Left lobe of liver (tissue), 2 donors: ENCODE measurements at regions not wholly inside any gene's neighbourhood (a gene's known extent, or its start where the extent isn't known, plus 50 kb on each side); places are given as distances from the start of the nearest gene placed in this dataset.

ENCODE experiments used
- ATAC-seq: fragments of 200-7000 bp; cut with Tn5 transposase; one replicate; pipeline ENCODE4 v1.9.1; 2020; ENCODE audit warnings: mild to moderate bottlenecking, moderate library complexity
- DNase-seq: peaks from one replicate; pipeline ENCODE4 v3.0.0-alpha.2; 2020; ENCODE audit warnings: low spot score
- donor health status: DM: no; HTN: no; CAD: no; lungs with moderate emphysema.
- donor health status: DM: no; HTN: yes; CAD: no.

DNA sequence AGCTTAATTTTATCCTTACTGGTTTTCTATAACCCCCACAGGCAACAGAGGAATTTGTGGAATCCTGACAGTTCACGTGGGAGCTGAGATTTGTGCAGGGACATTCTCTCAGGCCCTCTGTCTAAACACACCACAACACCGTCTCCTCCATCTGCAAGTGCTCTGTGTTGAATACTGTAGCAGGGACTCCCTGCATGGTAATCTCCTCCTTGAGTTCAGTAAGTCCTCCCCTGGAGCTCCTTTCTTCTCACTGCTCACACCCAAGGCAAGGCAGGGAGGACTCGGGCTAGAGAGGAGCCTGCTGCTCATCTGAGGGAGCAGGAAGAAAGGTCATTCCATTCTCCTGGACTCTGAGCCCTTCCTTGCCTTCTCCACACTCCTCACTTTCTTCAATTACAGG is 348.2 kb downstream of the KCTD12 start:
- DNase-seq (no peak), ATAC-seq (no peak)

DNA sequence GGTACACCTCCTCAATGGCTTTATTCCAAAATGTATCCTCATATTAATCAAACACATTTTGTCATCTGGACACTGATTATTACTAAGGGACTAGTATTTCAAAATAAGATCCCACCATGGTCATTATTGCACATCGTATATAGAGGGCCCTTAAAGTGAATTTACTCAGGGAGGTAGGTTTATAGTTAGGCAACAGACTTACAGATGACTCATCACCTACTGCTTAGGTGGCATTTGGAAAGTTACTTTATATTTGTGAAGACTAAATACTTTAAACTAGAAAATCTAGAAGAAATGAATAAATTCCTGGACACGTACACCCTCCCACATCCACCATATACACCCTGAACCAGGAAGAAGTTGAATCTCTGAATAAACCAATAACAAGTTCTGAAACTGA is 353.0 kb downstream of the KCTD12 start:
- no peak for DNase-seq
- no peak for ATAC-seq

DNA sequence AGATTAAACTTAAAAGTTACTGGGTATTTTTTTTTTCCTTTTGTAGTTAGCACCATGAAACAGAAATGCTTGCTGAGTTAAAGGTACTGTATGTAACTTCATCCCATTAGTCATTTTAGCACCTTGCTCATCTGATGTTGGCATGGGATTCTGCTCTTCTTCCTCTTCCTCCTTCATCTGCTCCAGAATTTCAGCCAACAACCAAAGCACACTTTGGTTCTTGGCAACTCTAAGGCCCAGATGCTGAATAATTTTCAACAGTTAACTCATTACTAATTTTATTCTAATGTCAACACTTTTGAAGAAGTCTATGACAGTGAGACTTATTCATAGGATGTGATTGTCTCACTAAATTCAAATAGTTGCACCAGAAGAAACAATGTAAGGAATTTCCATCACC is 359.2 kb downstream of the KCTD12 start:
- no peak for DNase-seq
- no peak for ATAC-seq

DNA sequence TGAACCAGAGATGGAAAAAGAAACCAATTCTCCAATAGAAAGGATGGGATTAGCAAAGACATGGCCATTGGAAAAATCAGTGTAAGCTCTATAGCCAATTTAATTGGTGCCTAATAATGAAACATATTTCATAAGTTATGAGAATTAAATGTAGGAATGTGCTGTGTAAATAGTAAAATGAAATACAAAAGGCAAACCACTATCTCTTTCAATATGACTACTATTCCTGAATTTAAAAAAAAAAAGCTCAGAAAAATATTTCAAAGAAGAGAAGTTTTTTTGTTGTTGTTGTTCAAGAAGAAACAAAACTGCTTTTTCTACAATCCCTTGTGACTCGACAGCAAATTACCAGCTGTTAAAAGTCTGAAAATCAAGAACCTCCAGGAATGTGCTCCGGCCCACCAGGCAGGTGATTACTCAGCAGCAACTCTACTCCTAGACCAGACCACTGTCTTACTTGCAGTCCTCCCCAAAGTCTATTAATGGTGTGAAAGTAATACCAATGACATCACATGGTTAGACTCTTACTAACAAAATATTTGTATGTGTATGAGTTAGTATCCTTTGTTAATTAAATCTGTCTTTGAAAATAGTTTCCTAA is 362.4 kb downstream of the KCTD12 start:
- DNase-seq (no peak), ATAC-seq (no peak)

DNA sequence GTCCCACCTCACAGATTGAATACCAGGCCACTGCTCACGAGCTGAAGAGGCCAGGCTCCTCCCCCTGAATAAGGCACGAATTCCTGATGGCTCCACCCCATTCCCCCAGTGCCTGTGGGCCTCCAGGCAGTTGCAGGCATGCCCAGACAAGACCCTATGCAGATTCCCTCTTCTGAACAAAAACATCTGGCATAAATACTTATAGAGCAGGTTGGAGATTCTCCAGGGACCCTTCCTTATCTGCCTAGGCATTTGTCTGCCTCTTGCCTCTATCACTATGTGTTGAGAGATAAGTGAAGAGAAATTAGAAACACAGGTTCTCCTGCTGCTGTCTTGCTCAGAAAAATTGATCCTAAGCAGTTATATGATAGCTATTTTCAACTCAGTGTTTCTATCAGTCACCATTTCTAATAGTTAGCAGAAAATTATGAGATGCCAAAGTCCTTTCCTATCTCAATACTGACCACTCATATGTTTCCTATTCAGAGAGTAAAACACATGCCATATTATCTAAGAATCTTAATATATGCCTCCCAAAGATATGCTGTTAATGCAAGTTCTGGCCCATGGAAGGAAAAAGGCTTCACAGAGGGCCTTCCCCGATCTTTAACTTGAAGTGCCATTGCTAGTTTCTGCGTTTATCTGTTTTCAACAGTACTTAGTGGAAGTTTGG is 364.0 kb downstream of the KCTD12 start:
- DNase-seq (no peak), ATAC-seq (no peak)

DNA sequence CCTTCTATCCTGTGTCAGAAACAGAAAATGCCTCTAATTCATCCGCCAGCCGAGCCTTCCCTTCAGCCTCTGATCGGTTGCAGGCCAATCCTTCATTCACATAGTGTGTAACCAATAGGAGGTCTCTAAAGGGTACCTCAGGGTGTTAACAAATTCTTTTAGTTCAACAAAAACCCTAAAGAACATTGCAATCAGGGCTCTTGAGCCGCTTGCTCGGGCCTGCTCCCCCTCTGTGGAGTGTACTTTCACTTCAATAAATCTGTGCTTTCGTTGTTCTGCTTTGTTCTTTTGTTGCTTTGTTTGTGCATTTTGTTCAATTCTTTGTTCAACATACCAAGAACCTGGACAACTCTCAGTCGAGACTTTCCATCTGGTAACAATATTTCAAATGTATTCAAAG is 366.5 kb downstream of the KCTD12 start:
- no peak for DNase-seq
- no peak for ATAC-seq

DNA sequence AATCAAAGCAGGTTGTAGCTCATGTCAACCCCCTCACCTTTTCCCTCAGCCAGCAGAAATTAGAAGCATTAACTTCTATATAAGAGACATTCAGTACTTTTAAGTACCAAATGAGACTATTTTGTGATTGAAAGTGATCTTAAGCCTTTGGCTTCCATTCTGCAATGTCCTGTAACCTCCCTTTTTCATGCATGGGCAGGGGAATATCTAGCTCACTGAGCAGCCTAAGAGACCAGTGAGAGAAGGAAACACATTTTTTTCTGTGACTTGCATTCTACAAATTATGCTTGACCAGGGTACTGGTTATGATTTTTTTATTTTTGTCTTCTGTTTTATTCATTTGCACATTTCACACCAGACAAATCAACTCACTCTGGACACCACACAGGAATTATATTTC is 369.6 kb downstream of the KCTD12 start:
- no peak for DNase-seq
- ATAC-seq = no peak

DNA sequence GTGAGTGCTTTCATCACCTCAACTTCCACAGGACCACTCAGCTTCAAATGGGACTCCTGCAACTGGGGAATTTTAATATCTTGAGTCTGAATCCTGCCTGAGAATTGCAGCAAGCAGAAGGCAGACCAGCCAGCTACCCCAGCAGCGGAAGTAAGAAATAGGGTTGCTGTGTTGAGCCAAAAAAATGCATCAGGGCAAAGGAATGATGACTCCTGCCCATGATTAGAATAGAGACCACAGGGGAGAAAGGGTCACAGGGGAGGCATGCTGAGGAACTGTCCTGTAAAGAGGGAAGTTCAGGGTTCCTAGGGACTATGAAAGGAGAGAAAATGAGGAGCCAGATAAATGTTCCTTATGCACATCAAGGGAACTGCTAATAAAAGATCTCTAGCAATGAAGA is 370.2 kb downstream of the KCTD12 start:
- ATAC-seq (no peak), DNase-seq (no peak)

DNA sequence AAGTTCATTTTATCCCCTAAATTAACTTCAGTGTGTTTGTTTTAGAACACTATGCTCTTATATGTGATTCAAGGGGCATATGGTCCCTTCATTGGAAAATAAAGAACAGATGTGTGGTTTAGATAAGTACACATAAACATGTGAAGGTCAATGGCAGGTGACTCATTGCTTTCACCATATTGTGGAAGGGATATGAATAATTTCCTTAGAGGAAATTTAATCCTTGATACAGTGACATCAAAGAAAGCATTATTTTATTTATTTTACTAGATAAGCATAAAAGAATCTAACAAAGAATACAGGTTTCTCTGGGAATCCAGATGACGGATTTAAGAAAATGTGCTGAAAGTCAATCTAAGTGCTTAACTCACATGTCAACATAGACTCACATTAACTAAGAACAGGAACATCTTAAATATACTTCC is 373.5 kb downstream of the KCTD12 start:
- DNase-seq = no peak
- ATAC-seq = no peak

DNA sequence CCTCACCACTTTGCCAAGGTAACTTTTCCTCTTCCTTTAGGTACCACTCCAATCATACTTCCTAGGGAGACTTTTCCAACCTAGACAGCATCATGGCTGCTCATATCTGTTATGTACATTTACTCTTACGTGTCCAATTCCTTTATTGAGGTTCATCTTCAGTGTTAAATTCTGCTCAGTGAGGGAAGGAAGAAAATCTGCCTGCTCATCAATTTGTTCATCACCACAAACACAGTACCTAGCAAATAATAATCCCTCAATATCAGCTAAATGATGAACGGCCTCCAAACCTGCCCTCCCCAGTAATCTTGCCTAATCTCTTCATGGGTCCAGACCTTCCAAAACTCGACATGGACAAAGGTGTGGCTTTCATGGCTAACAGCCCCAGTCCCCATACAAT is 380.8 kb downstream of the KCTD12 start:
- DNase-seq = no peak
- ATAC-seq = no peak

DNA sequence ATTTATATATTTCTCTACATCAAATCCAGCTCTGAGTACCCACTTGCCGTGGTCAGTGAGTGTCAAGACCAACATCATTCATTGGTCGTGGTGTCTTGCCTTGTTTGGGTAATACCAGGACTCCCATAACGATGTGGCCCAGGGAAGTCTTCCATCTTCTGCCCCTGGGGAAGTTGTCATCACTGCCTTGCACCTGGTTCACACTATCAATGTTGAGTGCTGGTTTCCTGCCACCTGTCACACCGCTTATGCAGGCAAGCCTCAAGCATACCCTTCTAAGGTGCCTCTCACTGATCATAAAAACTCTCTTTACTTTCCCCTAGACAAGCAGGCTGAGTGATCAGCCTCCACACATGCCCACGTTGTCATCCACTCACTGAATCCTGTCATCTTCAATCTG is 382.4 kb downstream of the KCTD12 start:
- ATAC-seq (no peak), DNase-seq (no peak)

DNA sequence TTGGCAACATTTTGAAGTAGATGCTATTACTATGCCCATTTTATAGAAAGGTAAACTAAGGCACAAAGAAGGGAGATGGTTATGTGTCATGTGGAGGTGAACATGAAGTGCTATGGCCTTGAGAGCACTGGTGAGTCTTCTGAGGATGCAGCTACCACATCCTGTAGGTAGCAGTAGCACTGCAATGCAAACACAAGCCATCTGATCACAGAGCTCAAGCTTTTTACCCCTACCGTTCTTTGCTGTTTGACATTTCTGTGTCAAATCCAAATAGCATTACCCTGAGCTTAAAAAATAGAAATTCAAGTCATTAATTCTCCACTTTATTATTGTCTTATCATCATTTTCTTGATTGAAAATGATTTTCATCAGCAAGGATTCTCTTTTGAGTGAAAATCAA is 382.9 kb downstream of the KCTD12 start:
- ATAC-seq (no peak), DNase-seq (no peak)

DNA sequence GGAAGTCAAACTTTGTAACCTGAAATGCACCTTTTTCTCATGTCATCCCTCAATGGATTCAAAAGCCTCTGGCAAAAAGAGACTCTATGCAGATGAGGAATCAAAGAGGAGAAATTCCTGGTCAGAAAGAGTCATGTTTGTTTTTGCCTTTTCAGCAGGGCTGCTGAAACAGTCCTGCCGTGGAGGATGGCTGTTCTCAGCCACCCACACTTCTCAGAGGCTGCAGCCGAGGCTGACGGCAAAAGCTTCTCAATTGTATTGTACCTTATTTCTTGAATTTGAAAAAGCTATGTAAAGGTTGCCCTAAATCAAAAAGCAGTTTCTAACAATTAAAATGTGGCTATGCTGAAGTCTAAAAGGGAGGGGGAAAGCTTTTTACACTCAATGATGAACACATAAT is 385.3 kb downstream of the KCTD12 start:
- no peak for DNase-seq
- no peak for ATAC-seq

DNA sequence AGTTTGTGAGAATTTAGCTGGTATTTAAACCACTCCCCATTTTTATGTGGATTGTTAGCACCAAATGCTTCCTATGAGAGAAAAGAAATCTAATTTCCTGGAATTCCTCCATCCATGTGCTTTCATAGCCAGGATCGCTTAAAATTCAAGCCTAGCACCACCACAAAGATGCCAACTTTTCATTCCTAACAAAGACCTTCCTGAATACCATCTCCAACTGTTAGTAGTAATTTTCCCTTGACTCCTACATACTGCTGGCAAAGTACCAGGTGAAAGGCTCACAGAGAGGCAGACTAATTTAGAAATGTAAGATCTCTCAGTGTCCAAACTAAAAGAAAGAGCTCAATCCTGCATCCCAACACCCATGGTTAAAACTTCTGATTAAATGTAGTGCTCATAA is 386.3 kb downstream of the KCTD12 start:
- ATAC-seq = no peak
- no peak for DNase-seq

DNA sequence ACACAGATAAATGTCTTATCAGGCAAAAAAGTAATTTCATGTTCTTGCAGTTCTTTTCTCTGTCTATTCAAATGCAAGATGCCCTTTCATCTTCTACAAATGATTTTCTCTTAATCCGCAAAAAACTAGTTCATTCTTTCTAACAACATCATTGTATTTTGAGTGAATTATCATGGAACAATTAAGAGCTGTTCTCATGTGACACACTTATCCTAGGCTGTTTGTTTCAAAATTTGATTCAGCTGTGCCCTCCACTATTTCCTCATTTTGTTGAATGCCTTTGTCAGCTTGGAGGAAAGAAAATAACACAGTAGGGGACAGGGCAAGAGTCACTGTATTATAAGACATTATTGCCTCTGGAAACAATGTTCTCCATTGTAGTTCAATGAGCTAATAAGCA is 396.9 kb downstream of the KCTD12 start:
- ATAC-seq (no peak), DNase-seq (no peak)

DNA sequence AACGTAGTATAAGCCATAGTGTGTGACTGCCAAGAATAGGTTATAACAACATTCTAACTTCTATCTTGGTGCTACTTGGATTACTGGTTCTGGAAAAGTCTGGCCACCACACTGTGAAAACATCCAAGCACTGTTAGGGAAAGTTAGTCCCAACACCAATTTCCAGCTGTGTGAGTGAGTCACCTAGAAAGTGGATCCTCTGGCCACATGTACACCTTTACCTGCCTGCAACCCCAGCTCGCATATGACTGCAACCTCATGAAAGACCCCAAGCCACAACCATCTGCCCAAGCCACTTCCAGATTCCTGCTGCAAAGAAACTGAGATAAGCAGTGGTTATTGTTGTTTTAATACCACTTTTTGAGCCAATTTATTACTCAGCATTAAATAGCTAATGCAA is 404.5 kb downstream of the KCTD12 start:
- ATAC-seq (no peak), DNase-seq (no peak)

DNA sequence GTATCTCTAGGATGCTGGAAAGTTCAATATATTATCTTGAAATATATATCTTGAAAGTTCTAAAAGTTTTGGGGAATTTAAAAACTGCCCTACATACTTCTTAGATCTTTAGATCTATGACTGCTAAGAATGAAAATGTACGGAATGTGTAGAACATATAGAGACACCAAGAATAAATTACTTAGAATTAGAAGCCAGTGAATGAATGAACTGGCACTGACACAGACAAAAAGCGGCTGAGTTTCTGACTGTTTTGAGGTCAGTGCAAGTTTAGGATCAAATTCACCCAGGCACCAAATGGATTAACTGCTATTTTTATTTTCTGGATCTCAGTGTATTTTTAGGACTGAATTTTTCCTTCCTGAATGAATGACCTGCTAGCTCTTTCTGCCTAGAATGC is 411.2 kb downstream of the KCTD12 start:
- DNase-seq (no peak), ATAC-seq (no peak)

DNA sequence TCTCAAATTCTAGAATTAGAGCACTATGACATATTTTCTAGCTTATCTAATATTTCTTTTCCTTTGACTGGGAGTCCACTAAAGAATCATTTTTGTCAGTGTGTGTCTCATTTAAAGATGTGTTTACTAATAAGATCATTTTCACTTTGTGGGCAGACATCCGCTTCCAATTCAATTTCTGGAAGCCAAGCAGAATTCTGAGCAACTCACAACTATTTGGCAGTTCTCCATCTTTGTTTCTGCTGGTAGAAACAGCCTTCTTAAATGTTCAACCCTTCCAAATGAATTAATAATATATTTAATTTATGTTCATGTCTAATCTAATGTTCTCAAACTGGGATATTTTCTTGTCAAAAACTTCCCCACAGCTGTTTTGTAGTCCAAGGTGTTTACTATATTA is 411.8 kb downstream of the KCTD12 start:
- no peak for ATAC-seq

DNA sequence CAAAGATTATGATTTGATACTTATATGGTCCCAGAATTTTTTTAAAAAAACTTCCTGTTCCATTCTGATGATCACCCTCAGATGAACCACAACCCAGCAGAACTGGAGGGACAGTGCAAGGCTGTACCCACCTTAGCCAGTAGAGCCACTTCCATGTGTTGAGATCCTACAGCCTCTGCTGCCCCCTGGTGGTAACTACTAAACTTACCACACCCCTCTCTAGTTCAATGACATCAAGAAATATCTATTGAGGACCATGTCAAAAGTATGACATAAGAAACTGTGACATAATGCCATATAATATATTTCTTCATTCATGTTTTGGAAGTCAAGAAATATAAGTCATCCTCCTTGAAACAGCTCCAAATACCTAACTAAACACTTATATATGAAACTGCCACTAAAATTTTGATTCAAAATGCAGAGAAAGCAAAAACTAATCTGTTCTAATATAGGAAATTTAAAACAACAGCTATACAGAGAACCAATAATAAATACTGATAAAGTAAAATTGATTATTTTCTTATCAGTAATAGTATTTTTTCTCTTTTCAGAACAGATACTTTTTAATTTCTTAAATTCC is 412.6 kb downstream of the KCTD12 start:
- DNase-seq = peak; percentile 72

More for the DNA sequence above, 411.8 kb downstream of the KCTD12 start:
- no peak for DNase-seq

DNA sequence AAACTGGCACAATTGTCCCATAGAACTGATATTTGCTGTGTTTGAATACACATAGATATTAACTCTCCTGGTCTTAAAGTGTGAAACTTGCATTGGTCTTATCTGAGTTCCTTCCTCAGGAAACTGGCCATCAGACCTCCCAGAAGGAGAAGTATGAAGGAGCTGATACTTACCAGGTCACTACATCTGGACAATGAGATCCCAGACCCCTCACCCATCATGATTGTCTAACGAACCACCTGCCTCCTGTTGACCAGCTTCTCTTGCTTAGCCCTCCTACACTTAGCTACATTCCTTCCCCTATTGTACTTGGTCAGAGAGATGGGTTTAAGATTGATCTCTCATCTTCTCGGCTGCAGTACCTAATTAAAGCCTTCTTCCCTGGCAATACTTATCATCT is 413.3 kb downstream of the KCTD12 start:
- DNase-seq (no peak), ATAC-seq (no peak)

More for the DNA sequence above, 412.6 kb downstream of the KCTD12 start:
- peak; percentile 100 for ATAC-seq

DNA sequence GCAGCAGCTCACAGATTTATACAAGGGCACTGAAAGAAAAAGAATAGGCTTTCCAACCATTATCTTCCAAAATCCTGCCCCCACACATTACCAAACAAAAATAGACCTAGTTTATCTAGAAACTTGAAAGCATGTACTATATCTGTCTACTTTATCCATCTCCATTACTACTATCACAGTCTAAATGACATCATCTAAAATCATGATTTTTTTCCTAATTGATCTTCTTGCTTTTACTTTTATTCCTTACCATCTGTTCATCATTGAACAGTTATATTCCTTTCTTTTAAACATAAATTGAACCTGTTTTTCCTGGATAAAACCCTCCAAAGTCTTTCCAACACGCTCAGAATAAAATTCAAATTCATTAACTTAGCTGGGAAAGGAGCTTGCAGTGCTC is 414.7 kb downstream of the KCTD12 start:
- DNase-seq (no peak), ATAC-seq (no peak)

DNA sequence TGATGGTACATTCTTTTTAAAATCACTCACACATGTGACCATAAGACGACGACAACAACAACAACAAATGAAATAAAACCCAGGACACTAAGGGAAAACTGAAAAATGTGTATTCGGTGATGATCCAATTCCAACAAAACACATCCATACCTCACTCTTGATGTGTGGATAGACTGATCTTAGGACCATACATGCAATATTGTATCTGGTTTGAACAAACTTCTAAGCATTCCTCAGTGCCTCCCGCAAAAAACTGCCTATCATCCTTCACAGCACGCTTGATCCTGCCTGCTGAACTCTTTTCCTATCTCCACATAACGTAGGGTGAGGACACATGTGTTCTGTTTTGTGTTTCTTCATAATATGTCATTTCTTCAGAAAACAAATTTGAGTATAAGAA is 415.2 kb downstream of the KCTD12 start:
- ATAC-seq = no peak
- DNase-seq = no peak

DNA sequence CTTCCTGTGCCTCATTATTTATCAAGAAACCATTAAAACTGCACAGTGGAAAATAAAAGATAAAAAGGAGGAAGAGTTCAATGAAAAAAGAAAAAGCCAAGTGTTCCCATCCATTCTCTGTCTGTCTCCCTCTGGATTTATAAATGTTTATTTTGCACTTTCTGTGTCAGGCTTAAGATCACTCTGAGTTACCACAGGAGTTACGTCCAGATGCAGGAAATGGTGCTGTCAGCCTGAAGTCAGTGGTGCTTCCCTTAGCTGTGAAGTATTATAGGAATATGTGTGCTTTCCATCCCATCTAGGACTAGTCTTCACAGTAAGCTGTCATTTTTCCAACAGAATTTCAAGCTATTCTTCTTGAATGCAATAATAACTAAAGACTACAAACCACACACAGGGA is 420.2 kb downstream of the KCTD12 start:
- ATAC-seq (no peak), DNase-seq (no peak)
